ENCODE measurements at regions not wholly inside any gene's neighbourhood (a gene's known extent, or its start where the extent isn't known, plus 50 kb on each side); places are given as distances from the start of the nearest gene placed in this dataset.
A peak's percentile ranks its signal among the peaks of the same experiment; 100 is the strongest.
"Not testable (repeated sequence)": the region's sequence is repeated elsewhere in the genome, so short reads cannot be mapped to it uniquely, and the experiment has no call there.

DNA sequence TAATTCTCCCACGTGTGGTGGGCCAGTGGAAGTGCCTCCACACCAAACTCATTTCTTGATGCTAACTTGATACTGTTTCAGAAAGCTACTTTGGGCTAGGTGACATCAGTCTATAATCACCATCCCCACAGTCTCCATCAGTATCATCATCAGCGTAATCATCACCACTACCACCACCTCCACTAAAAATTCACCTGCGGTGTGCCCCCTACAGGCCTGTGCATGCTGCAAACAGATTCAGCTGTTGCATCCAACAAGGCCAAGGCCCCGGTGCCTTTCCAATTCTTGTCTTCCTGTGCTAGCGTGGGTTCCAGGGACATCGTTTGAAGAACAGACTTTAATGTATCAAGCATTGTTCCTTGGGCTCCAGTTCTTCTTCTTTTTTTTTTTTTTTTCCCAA is 201.3 kb upstream of the EXOC2 start:
- Histone ChIP-seq H3K4me1 (peaks cover 0 to 4% (median 0%) of the 10 kb centered on the region in 3 donors), H3K9me3 (no peaks in the 10 kb centered on the region), H3K4me3 (no peak overlapping the region), H3K27me3 (no peaks in the 10 kb centered on the region), H3K27ac (no peak overlapping the region), H3K36me3 (no peaks in the 10 kb centered on the region)
- intact Hi-C loops (cut with DNase I), result no loop called here
- WGBS, 2 donors, result 80 to 84% methylated on average over 6 of the region's 6 CpGs
- TF ChIP-seq, protein P1, sequence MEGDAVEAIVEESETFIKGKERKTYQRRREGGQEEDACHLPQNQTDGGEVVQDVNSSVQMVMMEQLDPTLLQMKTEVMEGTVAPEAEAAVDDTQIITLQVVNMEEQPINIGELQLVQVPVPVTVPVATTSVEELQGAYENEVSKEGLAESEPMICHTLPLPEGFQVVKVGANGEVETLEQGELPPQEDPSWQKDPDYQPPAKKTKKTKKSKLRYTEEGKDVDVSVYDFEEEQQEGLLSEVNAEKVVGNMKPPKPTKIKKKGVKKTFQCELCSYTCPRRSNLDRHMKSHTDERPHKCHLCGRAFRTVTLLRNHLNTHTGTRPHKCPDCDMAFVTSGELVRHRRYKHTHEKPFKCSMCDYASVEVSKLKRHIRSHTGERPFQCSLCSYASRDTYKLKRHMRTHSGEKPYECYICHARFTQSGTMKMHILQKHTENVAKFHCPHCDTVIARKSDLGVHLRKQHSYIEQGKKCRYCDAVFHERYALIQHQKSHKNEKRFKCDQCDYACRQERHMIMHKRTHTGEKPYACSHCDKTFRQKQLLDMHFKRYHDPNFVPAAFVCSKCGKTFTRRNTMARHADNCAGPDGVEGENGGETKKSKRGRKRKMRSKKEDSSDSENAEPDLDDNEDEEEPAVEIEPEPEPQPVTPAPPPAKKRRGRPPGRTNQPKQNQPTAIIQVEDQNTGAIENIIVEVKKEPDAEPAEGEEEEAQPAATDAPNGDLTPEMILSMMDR (IDR thresholded peaks at IDR 0.05), result peak in 2 of 6 experiments; percentile 16 to 29
- TF ChIP-seq POLR2A (IDR thresholded peaks at IDR 0.05), result no peak
- no peak for DNase-seq

- intact Hi-C loops (cut with DNase I), result no loop called here
- WGBS, 2 donors, result 67 to 72% methylated on average over 6 of the region's 6 CpGs
These were observed 198.1 kb upstream of the EXOC2 start for GRCh38 chr6:890995-891394.

DNA sequence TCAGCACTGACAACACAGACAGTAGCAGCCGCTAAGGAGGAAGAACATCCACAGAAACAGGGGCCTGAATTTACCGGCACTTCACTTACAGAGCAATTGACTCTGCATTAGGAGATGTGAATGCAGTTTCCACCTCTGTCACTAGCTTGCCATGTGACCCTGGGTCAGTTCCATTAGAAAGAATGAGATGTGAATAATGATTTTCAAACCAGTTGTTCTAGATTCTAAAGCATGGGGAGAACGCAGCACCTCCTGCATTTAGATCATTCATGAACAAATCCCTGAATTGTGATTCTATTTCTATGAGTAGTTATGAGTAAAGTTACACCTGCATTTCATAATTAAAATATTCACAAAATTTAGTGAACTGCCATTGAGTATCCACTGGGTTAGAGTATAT is 197.3 kb upstream of the EXOC2 start:
- Histone ChIP-seq H3K9me3 (no peaks in the 10 kb centered on the region), H3K27ac (peak overlapping the region in 3 of 4 donors; percentile 11 to 65 (median 48)), H3K4me1 (peaks cover 0 to 10% (median 0%) of the 10 kb centered on the region in 3 donors), H3K4me3 (no peak overlapping the region), H3K36me3 (no peaks in the 10 kb centered on the region), H3K27me3 (no peaks in the 10 kb centered on the region)
- no peak for DNase-seq
- 62 to 90% methylated on average over 2 of the region's 3 CpGs for WGBS, 2 donors
- TF ChIP-seq, protein P1 (IDR thresholded peaks at IDR 0.05), result no peak
- no peak for TF ChIP-seq POLR2A (IDR thresholded peaks at IDR 0.05)
- intact Hi-C loops (cut with DNase I), result no loop called here

More at GRCh38 chr6:890995-891394, 198.1 kb upstream of the EXOC2 start:
- peaks cover 0 to 4% (median 0%) of the 10 kb centered on the region in 3 donors for H3K4me1 ChIP-seq
- no peak for DNase-seq
- no peaks in the 10 kb centered on the region for H3K27me3 ChIP-seq
- H3K36me3 ChIP-seq, result no peaks in the 10 kb centered on the region
- H3K9me3 ChIP-seq, result no peaks in the 10 kb centered on the region
- H3K4me3 ChIP-seq, result no peak overlapping the region
- peak overlapping the region in 3 of 4 donors; percentile 0 to 60 (median 42) for H3K27ac ChIP-seq
- TF ChIP-seq, protein P1 (IDR thresholded peaks at IDR 0.05), result no peak
- TF ChIP-seq POLR2A (IDR thresholded peaks at IDR 0.05), result no peak

DNA sequence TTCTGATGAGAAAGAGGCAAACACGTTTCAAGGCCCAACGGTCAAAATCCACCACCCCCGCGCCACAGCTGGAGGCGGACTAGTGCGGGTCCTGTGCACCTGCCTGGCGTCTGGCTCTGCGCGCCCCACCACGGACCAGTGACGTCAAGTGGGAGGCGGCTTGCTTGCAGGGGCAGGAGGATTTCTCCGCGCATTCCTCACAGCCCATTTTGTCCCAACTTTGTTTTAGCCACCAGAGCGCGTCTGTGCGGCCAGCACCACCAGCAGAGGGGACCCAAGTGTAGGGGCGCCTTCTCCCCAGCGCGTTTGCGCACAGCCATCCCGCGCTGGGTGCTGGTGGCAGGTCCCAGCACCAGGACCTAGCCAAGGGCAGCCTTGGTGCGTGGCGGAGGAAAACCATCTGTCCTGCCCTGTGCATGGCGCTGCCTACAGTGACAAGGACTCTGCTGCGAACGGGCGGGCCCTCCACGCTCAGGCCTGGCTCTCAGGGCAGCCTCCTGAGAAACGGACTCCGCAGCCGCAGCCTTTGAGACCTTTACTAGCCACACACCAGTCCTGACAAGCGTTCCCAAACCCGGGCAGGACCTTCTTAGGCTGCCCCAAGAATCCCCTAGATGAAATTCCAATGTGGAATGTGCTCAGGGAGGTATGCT is 194.8 kb upstream of the EXOC2 start:
- no peak for DNase-seq
- Histone ChIP-seq H3K4me3 (no peak overlapping the region), H3K27ac (no peak overlapping the region), H3K36me3 (no peaks in the 10 kb centered on the region), H3K27me3 (no peaks in the 10 kb centered on the region), H3K9me3 (no peaks in the 10 kb centered on the region), H3K4me1 (peaks cover 0 to 27% (median 4%) of the 10 kb centered on the region in 3 donors)
- WGBS, 2 donors, result 92 to 96% methylated on average over 14 to 23 of the region's 35 CpGs
- intact Hi-C loops (cut with DNase I), result no loop called here
- TF ChIP-seq, protein P1 (IDR thresholded peaks at IDR 0.05), result no peak
- TF ChIP-seq POLR2A (IDR thresholded peaks at IDR 0.05), result no peak

GRCh38 chr6:886116-886515 is 193.2 kb upstream of the EXOC2 start:
- H3K27me3 ChIP-seq; H3K4me3 ChIP-seq; H3K27ac ChIP-seq; H3K36me3 ChIP-seq; DNase-seq; intact Hi-C loops (cut with DNase I); H3K9me3 ChIP-seq: not testable (repeated sequence)
- H3K4me1 ChIP-seq, result peaks cover 0 to 27% (median 4%) of the 10 kb centered on the region in 3 donors
- 91 to 95% methylated on average over 9 of the region's 9 CpGs for WGBS, 2 donors

All from esophagus squamous epithelium (tissue), 5 donors.